ENCODE measurements at regions not wholly inside any gene's neighbourhood (a gene's known extent, or its start where the extent isn't known, plus 50 kb on each side); places are given as distances from the start of the nearest gene placed in this dataset.
"Not testable (repeated sequence)": the region's sequence is repeated elsewhere in the genome, so short reads cannot be mapped to it uniquely, and the experiment has no call there.

GRCh38 chr5:98190344-98190743 lies 583.1 kb upstream of the RGMB start:
- DNase-seq (ENCODE audit: low spot score); intact Hi-C loops (cut with DNase I): not testable (repeated sequence)

- no peak for DNase-seq (ENCODE audit: low spot score)
- intact Hi-C loops (cut with DNase I): no loop called here
Observed at GRCh38 chr5:98193921-98194760, 579.3 kb upstream of the RGMB start.

DNA sequence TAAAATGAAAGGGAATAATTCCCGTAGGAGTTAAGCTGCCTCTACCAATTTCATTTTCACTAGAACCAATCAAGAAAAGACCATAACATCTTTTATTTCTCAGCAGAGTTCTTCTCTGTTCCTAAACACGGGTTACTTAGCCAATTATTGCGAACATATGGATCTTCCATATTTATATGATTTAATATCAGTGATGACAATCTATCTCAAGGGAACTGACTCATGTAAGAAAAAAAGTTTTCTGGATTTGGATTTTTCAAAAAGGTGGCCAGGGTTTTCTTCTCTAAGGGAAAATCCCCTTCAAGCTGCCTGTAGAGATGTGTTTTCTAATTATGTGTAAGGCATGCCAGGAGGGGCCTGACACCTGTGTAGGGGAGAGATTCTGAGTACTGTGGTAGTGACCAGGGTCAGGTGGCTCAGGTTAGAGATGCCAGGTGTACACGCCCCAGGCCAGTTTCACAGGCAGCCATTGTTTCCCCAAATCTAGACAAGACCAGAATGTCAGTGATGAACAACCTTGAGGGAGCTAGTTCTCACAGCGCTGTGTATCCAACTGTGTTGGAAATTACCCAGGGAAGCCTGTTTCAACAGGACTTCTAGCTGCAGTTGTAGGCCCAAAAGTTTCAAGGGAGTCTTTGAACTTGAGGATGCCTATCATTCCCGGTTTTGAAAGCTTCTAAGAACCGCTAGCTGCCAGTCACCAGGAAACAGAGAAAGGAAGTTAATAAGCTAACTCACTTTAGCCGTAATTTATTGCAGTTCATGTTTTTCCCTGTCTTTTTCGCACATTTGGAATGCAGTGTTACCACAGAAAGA lies 572.5 kb upstream of the RGMB start:
- intact Hi-C loops (cut with DNase I): no loop called here
- no peak for DNase-seq (ENCODE audit: low spot score)

GRCh38 chr5:98204798-98205197 lies 568.7 kb upstream of the RGMB start:
- no peak for DNase-seq (ENCODE audit: low spot score)
- intact Hi-C loops (cut with DNase I): no loop called here

DNA sequence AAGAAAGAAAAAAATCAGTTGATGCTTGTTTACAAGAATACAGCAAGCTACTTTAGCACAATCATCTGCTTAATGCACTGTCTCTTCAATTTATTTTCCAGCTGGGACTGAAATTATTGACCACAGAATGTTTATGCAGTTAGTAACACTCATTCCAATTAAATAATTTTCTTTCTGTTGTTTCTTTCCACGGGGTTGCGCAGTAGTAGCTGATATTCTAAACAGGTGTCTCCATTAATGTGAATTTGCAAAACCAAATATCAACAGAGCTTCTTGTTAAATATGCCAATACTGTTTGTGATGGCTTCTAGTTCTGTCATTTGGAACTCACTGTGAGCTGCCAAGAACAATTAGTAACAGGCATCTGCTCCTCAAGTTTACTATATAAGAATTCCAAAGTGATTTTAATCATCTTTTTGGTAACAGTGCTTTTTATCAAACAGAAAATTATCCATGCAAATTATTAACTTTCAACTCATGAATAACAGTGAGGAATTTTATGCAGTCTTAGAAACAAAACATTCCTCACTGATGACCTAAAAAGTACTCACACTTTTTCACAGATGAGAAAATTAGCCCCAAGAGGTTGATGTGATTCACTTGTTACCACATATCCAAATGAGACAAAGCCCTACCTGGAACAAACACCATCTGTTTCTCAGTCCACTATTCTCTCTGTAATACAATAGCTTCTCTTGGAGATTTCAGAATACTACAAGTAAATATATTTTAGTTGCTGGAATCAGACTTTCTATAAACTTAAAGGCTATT lies 567.6 kb upstream of the RGMB start:
- intact Hi-C loops (cut with DNase I): no loop called here
- DNase-seq (ENCODE audit: low spot score): no peak

DNA sequence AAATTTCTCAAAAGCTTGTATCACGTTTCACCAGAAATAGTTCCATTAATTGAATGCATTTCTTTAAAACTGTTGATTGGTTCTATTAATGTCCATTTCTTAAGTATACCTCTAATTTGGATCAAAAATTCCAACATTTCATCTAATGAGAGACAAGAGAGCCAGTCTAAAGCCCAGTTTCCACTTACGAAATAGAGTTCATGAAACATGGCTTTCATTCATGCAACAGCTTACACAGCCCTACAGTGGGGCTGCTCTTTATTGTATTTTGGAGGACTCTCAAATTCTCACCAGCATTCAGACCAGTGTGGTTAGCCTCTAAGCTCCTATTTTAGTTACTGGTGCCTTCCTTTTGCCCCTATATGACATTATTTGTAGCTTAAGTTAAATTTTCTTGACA lies 566.9 kb upstream of the RGMB start:
- intact Hi-C loops (cut with DNase I): no loop called here
- DNase-seq (ENCODE audit: low spot score): no peak

- intact Hi-C loops (cut with DNase I): no loop called here
- no peak for DNase-seq (ENCODE audit: low spot score)
Observed at GRCh38 chr5:98209418-98209817, 564.0 kb upstream of the RGMB start.

DNA sequence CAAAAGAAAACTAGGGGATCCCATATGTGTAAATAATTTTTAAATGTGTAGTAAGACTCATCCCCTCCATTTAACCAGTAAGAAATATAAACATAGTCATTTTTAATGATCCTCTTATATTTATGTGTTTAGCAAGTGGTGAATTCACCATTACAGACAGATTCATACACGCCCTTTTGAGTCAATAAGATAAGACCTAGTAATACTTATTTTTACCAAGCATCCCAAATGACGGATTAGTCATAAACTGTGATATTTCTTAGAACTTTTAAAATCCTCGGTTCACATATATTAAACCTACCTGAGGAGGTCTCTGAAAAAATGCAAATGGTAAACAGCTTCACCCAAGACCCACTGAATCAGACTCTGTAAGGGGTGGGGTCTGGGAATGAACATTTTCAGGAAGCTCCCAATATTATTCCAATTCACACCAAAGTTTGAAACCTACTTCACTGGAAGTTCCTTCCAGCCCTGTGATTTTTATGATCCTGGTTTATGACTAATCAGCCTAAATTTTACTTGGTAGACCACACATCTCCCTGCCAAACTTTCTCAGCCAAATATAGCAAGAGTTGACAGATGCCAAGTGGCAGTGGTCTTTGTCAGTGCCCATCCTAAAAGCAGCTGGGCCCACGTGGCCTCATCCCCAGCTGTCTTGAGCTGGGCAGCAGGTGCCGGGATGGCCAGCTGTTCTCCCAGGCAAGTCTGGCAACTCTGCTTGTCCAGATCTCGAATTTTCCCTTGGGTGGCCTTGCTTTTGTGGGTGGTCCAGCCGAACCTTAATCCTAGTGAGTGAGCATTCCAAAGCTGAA lies 559.0 kb upstream of the RGMB start:
- DNase-seq (ENCODE audit: low spot score): no peak
- intact Hi-C loops (cut with DNase I): no loop called here

GRCh38 chr5:98217138-98217537 lies 556.3 kb upstream of the RGMB start:
- intact Hi-C loops (cut with DNase I): no loop called here
- DNase-seq (ENCODE audit: low spot score): no peak

DNA sequence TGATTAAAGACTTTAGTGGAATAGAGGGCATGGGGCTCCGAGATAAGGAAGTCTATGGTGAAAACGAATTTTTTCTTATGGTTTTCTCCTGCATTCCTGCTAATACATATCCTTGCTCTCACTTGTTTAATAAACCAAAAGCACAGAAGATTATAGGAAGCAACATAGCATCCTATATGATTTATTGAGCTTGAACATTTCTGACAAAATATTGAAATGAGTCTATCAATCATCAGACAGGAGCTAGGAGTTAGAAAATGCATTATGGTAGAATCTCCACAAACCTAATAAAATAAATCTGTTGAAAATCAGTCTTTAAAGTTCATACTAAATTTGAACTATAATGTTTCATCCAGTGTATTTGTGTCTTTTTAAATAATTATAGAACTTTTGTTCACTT lies 554.6 kb upstream of the RGMB start:
- intact Hi-C loops (cut with DNase I): no loop called here
- DNase-seq (ENCODE audit: low spot score): no peak

DNA sequence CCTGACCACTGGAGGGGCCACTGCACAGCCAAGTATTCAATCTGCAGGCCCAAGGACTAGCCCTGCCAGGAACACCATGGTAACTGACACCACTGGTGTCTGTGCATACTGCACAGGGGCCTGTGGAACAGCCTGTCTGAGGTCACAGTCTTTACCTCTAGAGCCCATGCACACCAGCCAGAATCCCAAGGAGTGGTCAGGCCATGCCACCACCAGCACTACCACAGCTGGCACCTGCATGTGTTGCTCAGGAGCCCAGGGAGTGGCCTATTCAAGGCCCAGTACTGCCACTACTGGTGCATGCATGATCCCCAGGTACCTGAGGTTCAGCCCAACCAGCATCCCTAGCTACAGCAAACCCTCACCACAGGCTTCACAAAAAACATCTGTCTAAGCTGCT lies 546.0 kb upstream of the RGMB start:
- peak; percentile 61 for DNase-seq (ENCODE audit: low spot score)
- intact Hi-C loops (cut with DNase I): no loop called here

- DNase-seq (ENCODE audit: low spot score): no peak
- intact Hi-C loops (cut with DNase I): no loop called here
Observed at GRCh38 chr5:98231089-98231488, 542.4 kb upstream of the RGMB start.

- DNase-seq (ENCODE audit: low spot score); intact Hi-C loops (cut with DNase I): not testable (repeated sequence)
Observed at GRCh38 chr5:98237794-98238193, 535.7 kb upstream of the RGMB start.

DNA sequence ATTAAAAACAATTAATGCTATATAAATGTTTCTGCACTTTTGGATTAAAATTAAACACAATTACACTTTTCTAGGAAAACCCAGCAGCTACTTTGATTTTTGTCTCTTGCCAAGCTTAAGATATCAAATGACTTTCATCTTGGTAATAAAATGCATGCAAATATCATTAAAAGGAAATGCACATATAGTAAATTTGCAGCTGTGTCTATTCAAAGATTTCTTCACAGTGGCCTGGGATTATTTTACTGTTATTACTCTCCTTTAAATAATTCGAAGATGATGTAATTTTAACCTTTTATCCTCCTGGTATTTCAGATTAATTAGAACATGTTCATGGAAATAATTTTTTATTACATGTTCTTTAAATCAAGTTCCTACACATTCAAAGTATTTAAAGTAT lies 529.5 kb upstream of the RGMB start:
- intact Hi-C loops (cut with DNase I): no loop called here
- DNase-seq (ENCODE audit: low spot score): no peak

DNA sequence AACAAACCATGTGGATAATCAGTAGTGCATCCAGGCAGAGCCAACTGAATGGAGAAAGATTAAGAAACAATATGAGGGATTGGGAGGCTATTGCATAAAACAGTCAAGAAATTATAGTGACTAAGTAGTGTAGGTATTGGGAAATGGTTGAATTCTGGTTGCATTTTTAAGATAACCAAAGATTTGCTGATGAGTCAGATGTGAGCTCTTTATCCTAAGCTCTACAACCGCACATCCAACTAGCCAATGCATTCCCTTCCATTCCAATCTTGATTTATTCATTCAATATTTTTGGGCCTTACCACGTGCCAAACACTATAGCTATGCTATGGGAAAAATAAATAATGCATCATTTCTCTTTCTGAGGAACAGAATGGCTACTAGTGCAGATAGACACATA lies 524.5 kb upstream of the RGMB start:
- intact Hi-C loops (cut with DNase I): no loop called here
- no peak for DNase-seq (ENCODE audit: low spot score)

DNA sequence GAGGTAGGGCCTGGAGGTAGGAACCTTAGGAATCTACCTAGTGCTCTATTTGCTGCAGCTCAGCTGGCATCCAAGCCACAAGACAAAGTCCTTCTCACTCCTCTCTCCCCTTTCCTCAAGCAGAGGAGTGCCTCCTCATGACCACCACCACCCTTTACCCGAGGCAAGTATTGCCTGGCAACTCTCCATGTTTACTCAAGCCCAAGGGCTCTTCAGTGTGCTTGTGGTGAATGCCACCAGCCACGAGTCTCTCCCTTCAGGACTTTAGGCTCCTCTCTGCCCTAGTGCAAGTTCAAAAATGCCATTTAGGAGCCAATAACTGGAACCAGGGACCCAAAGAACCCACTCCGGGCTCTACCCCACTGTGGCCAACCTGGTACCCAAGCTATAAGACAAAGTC lies 514.5 kb upstream of the RGMB start:
- peak; percentile 43 for DNase-seq (ENCODE audit: low spot score)
- intact Hi-C loops (cut with DNase I): no loop called here

DNA sequence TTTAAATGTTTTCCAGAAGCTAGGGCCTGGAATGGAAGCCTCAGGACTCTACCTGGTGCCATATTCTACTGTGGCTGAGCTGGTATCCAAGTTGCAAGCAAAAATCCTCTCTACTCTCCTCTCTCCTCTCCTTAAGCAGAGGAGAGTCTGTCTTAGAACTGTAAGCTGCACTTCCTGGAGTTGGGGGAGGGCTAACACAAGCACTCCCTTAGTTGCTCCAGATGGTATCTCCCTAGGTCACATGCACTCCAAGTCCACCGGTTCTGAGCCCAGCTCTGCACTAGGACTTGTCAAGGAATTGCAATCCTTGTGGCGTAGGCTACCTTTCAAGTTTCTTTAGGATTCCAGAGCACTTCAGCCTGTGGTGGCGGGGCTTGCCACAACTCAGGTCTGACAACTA lies 513.9 kb upstream of the RGMB start:
- intact Hi-C loops (cut with DNase I): no loop called here
- DNase-seq (ENCODE audit: low spot score): peak; percentile 49

GRCh38 chr5:98263084-98263483 lies 510.4 kb upstream of the RGMB start:
- intact Hi-C loops (cut with DNase I): loop anchor here in 1 of 2 donors (10.0 kb wide), 1 partner anchor 1448 kb away; no protein-coding TSS in a partner anchor

More at GRCh38 chr5:98263084-98263483, 510.4 kb upstream of the RGMB start:
- no peak for DNase-seq (ENCODE audit: low spot score)
